Spleen (tissue), 11 donors: ENCODE measurements at regions not wholly inside any gene's neighbourhood (a gene's known extent, or its start where the extent isn't known, plus 50 kb on each side); places are given as distances from the start of the nearest gene placed in this dataset.

Source experiments
- DNase-seq: peaks from one replicate; pipeline ENCODE4 v3.0.0-alpha.2; 2020
- H3K27ac ChIP-seq, 8 donors: fragments of 200-600 bp; sonication (generic) in 7 of 8; 1 replicate in 4 of 8; 2 replicates in 4 of 8; pipeline versions ENCODE4 v1.5.0 to v1.8.0; 2016 to 2021; ENCODE audit warnings: inconsistent platforms in 4 of 8, mild to moderate bottlenecking in 4 of 8, moderate library complexity in 1 of 8
- H3K27me3 ChIP-seq, 7 donors: fragments of 200-600 bp; sonication (generic) in 6 of 7; replicated peaks in 1 of 7; 1 replicate in 4 of 7; 2 replicates in 3 of 7; pipeline versions ENCODE4 v1.5.0 to v1.8.0; 2016 to 2021; ENCODE audit warnings: inconsistent platforms in 3 of 7, mild to moderate bottlenecking in 1 of 7
- H3K36me3 ChIP-seq, 6 donors: fragments of 200-600 bp; sonication (generic) in 5 of 6; 1 replicate in 4 of 6; 2 replicates in 2 of 6; pipeline versions ENCODE4 v1.5.0 to v1.8.0; 2016 to 2021; ENCODE audit warnings: inconsistent platforms in 2 of 6
- H3K4me1 ChIP-seq, 6 donors: fragments of 200-600 bp; sonication (generic) in 5 of 6; 1 replicate in 3 of 6; 2 replicates in 3 of 6; pipeline versions ENCODE4 v1.5.0 to v1.8.0; 2016 to 2021; ENCODE audit warnings: inconsistent platforms in 3 of 6
- H3K4me3 ChIP-seq, 8 donors: fragments of 200-600 bp; sonication (generic) in 7 of 8; 1 replicate in 4 of 8; 2 replicates in 4 of 8; pipeline versions ENCODE4 v1.5.0 to v1.8.0; 2016 to 2021; ENCODE audit warnings: inconsistent platforms in 4 of 8, mild to moderate bottlenecking in 4 of 8, moderate library complexity in 2 of 8
- H3K9me3 ChIP-seq, 8 donors: fragments of 200-600 bp; sonication (generic) in 7 of 8; 1 replicate in 4 of 8; 2 replicates in 4 of 8; pipeline versions ENCODE4 v1.5.0 to v1.8.0; 2016 to 2021; ENCODE audit warnings: inconsistent platforms in 4 of 8
- CTCF ChIP-seq, 11 experiments: fragments of 200-600 bp in 7 of 11; fragments of 450-650 bp in 4 of 11; sonication (generic) in 4 of 11; IDR thresholded peaks in 8 of 11; conservative IDR thresholded peaks in 3 of 11; 1 replicate in 7 of 11; 2 replicates in 4 of 11; pipeline versions ENCODE4 v1.4.0 to v1.8.0; 2016 to 2021; ENCODE audit warnings: antibody characterized with exemption in 11 of 11, inconsistent platforms in 4 of 11, mild to moderate bottlenecking in 1 of 11
- POLR2A ChIP-seq, 3 donors: fragments of 450-650 bp; IDR thresholded peaks; one replicate each; pipeline ENCODE4 v1.5.1; 2017; ENCODE audit warnings: antibody characterized with exemption in 3 of 3, mild to moderate bottlenecking in 1 of 3
- POLR2AphosphoS5 ChIP-seq, 3 donors: sonication (generic); formaldehyde crosslinking; IDR thresholded peaks; one replicate each; pipeline ENCODE4 v1.5.1; 2017; ENCODE audit warnings: antibody characterized with exemption in 3 of 3
- WGBS, 5 donors: extraction: QIAGEN DNeasy Blood & Tissue Kit in 3 of 5; methylation state at CpG; one replicate each; pipeline versions ENCODE4 v1.1.5 to v1.1.7; 2013 to 2018; 5-methylcytosine and 5-hydroxymethylcytosine counted together
- intact Hi-C: fragments of 100-400 bp; cut with DNase I; formaldehyde crosslinking; loops from one replicate; pipeline ENCODE4 v1.15.0; 2023; ENCODE audit warnings: low total_unique reads
- donor health status: healthy with polysubstance abuse.
- donor health status: DM: no; HTN: no; CAD: no; lungs with moderate emphysema.
- donor health status: DM: no; HTN: no; CAD: no.
- donor health status: Bipolar disorder and iron deficiency.
- donor health status: healthy.
- donor health status: DM: no; HTN: no; CAD: no.
- donor health status: DM: yes; HTN: yes; CAD: no.

- Histone ChIP-seq H3K36me3 (no peaks in the 10 kb centered on the region), H3K4me1 (no peaks in the 10 kb centered on the region), H3K27me3 (peaks cover 0 to 25% (median 0%) of the 10 kb centered on the region in 7 donors), H3K4me3 (no peak overlapping the region), H3K27ac (no peak overlapping the region), H3K9me3 (no peaks in the 10 kb centered on the region)
- intact Hi-C loops, result no loop called here
- 37 to 57% (median 47%) methylated on average over 11 to 12 of the region's 12 CpGs for WGBS, 5 donors
- no peak for DNase-seq
- TF ChIP-seq POLR2AphosphoS5 (IDR thresholded peaks at IDR 0.05) (no peak), POLR2A (IDR thresholded peaks at IDR 0.05) (no peak), CTCF (IDR thresholded peaks at IDR 0.05 in 8 of 11, conservative IDR thresholded peaks at IDR 0.05 in 3 of 11) (no peak)
Measured at GRCh38 chr13:21998279-21998990, 327.6 kb downstream of the FGF9 start.

GRCh38 chr13:21999666-22000065 lies 328.8 kb downstream of the FGF9 start:
- Histone ChIP-seq H3K4me1 (no peaks in the 10 kb centered on the region), H3K36me3 (no peaks in the 10 kb centered on the region), H3K27me3 (peaks cover 0 to 25% (median 0%) of the 10 kb centered on the region in 7 donors), H3K27ac (no peak overlapping the region), H3K4me3 (no peak overlapping the region), H3K9me3 (no peaks in the 10 kb centered on the region)
- 79 to 84% (median 82%) methylated on average over 6 of the region's 6 CpGs for WGBS, 5 donors
- no peak for DNase-seq
- no peak for TF ChIP-seq CTCF (IDR thresholded peaks at IDR 0.05 in 8 of 11, conservative IDR thresholded peaks at IDR 0.05 in 3 of 11)
- no peak for TF ChIP-seq POLR2AphosphoS5 (IDR thresholded peaks at IDR 0.05)
- TF ChIP-seq POLR2A (IDR thresholded peaks at IDR 0.05), result no peak
- intact Hi-C loops, result no loop called here

- Histone ChIP-seq H3K27me3 (peaks cover 0 to 25% (median 0%) of the 10 kb centered on the region in 7 donors), H3K36me3 (no peaks in the 10 kb centered on the region), H3K4me3 (no peak overlapping the region), H3K4me1 (no peaks in the 10 kb centered on the region), H3K27ac (no peak overlapping the region), H3K9me3 (no peaks in the 10 kb centered on the region)
- TF ChIP-seq POLR2AphosphoS5 (IDR thresholded peaks at IDR 0.05) (no peak), CTCF (IDR thresholded peaks at IDR 0.05 in 8 of 11, conservative IDR thresholded peaks at IDR 0.05 in 3 of 11) (no peak), POLR2A (IDR thresholded peaks at IDR 0.05) (no peak)
- 78 to 89% (median 86%) methylated on average over 11 to 12 of the region's 12 CpGs for WGBS, 5 donors
- intact Hi-C loops, result no loop called here
- no peak for DNase-seq
Measured at GRCh38 chr13:22000191-22000590, 329.3 kb downstream of the FGF9 start.

GRCh38 chr13:22001336-22001735 lies 330.5 kb downstream of the FGF9 start:
- Histone ChIP-seq H3K27ac (no peak overlapping the region), H3K27me3 (peaks cover 0 to 25% (median 0%) of the 10 kb centered on the region in 7 donors), H3K9me3 (no peaks in the 10 kb centered on the region), H3K36me3 (no peaks in the 10 kb centered on the region), H3K4me3 (no peak overlapping the region), H3K4me1 (no peaks in the 10 kb centered on the region)
- WGBS, 5 donors, result 83 to 93% (median 89%) methylated on average over 9 of the region's 9 CpGs
- DNase-seq, result peak; percentile 51
- TF ChIP-seq POLR2A (IDR thresholded peaks at IDR 0.05) (no peak), CTCF (IDR thresholded peaks at IDR 0.05 in 8 of 11, conservative IDR thresholded peaks at IDR 0.05 in 3 of 11) (no peak), POLR2AphosphoS5 (IDR thresholded peaks at IDR 0.05) (no peak)
- intact Hi-C loops, result no loop called here
